Vagina (tissue), 2 donors: ENCODE measurements at regions not wholly inside any gene's neighbourhood (a gene's known extent, or its start where the extent isn't known, plus 50 kb on each side); places are given as distances from the start of the nearest gene placed in this dataset.

ENCODE experiments used
- POLR2AphosphoS5 ChIP-seq, 2 donors: sonication (generic); formaldehyde crosslinking; IDR thresholded peaks; one replicate each; pipeline ENCODE4 v1.9.0; 2017; ENCODE audit warnings: antibody characterized with exemption in 2 of 2, mild to moderate bottlenecking in 2 of 2, low read depth in 1 of 2; ENCODE audit not compliant: insufficient read depth in 1 of 2
- TF ChIP-seq, protein P1 (sequence below), 3 experiments: fragments of 450-650 bp in 2 of 3; fragments of 200-600 bp in 1 of 3; sonication (generic) in 1 of 3; IDR thresholded peaks; one replicate each; pipeline ENCODE4 v1.5.1; 2017 to 2019; ENCODE audit warnings: antibody characterized with exemption in 3 of 3, mild to moderate bottlenecking in 2 of 3, moderate library complexity in 2 of 3

DNA sequence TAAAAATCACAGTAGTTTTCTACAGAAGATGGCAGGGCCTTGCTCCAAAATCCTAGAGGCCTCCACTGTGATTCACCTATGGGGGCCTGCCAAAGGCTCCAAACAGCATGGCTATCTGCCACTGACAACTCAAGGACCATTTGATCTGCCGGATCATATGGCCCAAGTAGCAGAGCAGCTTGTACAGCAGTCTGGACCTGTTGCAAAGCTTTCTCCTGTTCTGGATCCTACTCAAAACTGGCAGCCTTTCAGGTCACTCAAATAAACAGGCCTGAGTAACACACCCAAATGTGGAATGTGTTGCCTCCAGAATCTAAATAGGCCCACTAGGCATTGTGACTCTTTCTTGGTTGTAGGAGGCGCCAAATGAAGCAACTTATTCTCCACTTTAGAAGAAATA lies 1049.3 kb downstream of the PCDH9 start:
- TF ChIP-seq POLR2AphosphoS5 (IDR thresholded peaks at IDR 0.05; ENCODE audit: insufficient read depth in 1 of 2, low read depth in 1 of 2) = no peak
- TF ChIP-seq, protein P1, sequence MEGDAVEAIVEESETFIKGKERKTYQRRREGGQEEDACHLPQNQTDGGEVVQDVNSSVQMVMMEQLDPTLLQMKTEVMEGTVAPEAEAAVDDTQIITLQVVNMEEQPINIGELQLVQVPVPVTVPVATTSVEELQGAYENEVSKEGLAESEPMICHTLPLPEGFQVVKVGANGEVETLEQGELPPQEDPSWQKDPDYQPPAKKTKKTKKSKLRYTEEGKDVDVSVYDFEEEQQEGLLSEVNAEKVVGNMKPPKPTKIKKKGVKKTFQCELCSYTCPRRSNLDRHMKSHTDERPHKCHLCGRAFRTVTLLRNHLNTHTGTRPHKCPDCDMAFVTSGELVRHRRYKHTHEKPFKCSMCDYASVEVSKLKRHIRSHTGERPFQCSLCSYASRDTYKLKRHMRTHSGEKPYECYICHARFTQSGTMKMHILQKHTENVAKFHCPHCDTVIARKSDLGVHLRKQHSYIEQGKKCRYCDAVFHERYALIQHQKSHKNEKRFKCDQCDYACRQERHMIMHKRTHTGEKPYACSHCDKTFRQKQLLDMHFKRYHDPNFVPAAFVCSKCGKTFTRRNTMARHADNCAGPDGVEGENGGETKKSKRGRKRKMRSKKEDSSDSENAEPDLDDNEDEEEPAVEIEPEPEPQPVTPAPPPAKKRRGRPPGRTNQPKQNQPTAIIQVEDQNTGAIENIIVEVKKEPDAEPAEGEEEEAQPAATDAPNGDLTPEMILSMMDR (IDR thresholded peaks at IDR 0.05) = no peak
